Peyer's patch (tissue), 4 donors: ENCODE measurements at regions not wholly inside any gene's neighbourhood (a gene's known extent, or its start where the extent isn't known, plus 50 kb on each side); places are given as distances from the start of the nearest gene placed in this dataset.

Source experiments
- POLR2A ChIP-seq, 2 donors: fragments of 450-650 bp; IDR thresholded peaks; one replicate each; pipeline ENCODE4 v1.5.1; 2017; ENCODE audit warnings: antibody characterized with exemption in 2 of 2, mild to moderate bottlenecking in 2 of 2, moderate library complexity in 2 of 2
- TF ChIP-seq, protein P1 (sequence below), 6 experiments: fragments of 450-650 bp in 4 of 6; fragments of 200-600 bp in 2 of 6; sonication (generic) in 1 of 6; IDR thresholded peaks; one replicate each; pipeline ENCODE4 v1.5.1; 2017 to 2019; ENCODE audit warnings: antibody characterized with exemption in 6 of 6, mild to moderate bottlenecking in 3 of 6, moderate library complexity in 1 of 6

DNA sequence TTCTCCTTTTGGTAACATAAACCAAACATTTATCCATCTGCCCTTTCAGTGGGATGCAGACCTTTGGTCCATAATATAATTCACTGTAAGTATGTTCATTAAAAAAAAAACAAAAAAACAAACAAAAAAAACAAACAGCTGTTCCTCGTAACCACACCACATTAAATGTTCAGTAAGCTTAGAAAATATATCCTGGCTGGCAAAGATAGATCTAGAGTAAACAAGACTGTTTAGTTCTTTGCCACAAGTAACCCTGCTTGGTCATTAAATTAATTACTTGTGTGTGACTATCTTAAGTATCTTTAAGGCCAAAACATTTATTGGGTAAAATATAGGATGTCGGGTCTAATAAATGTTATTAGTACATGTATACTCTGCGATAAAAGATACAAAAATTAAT, 1717.1 kb downstream of the EFNA5 start:
- TF ChIP-seq, protein P1, sequence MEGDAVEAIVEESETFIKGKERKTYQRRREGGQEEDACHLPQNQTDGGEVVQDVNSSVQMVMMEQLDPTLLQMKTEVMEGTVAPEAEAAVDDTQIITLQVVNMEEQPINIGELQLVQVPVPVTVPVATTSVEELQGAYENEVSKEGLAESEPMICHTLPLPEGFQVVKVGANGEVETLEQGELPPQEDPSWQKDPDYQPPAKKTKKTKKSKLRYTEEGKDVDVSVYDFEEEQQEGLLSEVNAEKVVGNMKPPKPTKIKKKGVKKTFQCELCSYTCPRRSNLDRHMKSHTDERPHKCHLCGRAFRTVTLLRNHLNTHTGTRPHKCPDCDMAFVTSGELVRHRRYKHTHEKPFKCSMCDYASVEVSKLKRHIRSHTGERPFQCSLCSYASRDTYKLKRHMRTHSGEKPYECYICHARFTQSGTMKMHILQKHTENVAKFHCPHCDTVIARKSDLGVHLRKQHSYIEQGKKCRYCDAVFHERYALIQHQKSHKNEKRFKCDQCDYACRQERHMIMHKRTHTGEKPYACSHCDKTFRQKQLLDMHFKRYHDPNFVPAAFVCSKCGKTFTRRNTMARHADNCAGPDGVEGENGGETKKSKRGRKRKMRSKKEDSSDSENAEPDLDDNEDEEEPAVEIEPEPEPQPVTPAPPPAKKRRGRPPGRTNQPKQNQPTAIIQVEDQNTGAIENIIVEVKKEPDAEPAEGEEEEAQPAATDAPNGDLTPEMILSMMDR (IDR thresholded peaks at IDR 0.05), result no peak
- no peak for TF ChIP-seq POLR2A (IDR thresholded peaks at IDR 0.05)
